ENCODE measurements at regions not wholly inside any gene's neighbourhood (a gene's known extent, or its start where the extent isn't known, plus 50 kb on each side); places are given as distances from the start of the nearest gene placed in this dataset.

DNA sequence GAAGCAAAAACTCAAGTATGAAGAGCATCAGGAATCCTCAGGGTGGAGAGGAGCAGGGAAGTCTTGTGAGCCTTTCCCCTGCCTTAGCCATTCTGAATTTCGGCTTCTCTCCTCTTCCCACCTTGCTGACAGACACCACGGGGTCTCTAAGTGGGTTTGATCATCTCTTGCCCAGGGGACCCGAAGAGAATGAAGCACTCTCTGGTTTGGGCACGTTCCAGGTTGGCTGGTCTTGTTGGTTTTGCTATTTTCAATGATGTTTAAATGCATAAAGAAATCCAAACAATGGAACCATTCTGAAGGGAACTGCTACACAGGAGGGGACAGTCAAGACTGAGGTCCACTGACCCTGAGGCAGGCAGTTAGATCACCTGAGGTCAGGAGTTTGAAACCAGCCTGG, 131.7 kb downstream of the PXDC1 start:
- DNase-seq (ENCODE audit: low spot score), result no peak
- no peak overlapping the region for H3K27ac ChIP-seq (ENCODE audit: low read depth, low read length, poor library complexity, severe bottlenecking)
- intact Hi-C loops (cut with micrococcal nuclease; ENCODE audit: unreplicated experiment), result no loop called here
- no peak for TF ChIP-seq EZH2 (IDR thresholded peaks at IDR 0.05; ENCODE audit: borderline replicate concordance, low read depth, low read length, poor library complexity, severe bottlenecking)
- TF ChIP-seq, protein P1, sequence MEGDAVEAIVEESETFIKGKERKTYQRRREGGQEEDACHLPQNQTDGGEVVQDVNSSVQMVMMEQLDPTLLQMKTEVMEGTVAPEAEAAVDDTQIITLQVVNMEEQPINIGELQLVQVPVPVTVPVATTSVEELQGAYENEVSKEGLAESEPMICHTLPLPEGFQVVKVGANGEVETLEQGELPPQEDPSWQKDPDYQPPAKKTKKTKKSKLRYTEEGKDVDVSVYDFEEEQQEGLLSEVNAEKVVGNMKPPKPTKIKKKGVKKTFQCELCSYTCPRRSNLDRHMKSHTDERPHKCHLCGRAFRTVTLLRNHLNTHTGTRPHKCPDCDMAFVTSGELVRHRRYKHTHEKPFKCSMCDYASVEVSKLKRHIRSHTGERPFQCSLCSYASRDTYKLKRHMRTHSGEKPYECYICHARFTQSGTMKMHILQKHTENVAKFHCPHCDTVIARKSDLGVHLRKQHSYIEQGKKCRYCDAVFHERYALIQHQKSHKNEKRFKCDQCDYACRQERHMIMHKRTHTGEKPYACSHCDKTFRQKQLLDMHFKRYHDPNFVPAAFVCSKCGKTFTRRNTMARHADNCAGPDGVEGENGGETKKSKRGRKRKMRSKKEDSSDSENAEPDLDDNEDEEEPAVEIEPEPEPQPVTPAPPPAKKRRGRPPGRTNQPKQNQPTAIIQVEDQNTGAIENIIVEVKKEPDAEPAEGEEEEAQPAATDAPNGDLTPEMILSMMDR (conservative IDR thresholded peaks at IDR 0.05; ENCODE audit: low read depth, low read length), result no peak
- H3K9me3 ChIP-seq (ENCODE audit: low read depth, low read length, poor library complexity, severe bottlenecking), result no peaks in the 10 kb centered on the region
- ChIA-PET CTCF (no interaction called here), POLR2A (ENCODE audit: low non-redundant PET) (no interaction called here)
- H3K4me3 ChIP-seq (ENCODE audit: low read depth, low read length, poor library complexity, severe bottlenecking), result no peak overlapping the region
- BruUV-seq (replicated peaks), result no TSS peak
- peaks cover 8% of the 10 kb centered on the region for H3K4me1 ChIP-seq (ENCODE audit: insufficient read depth, low read length, poor library complexity, severe bottlenecking)
- H3K36me3 ChIP-seq (ENCODE audit: insufficient read depth, low read length, poor library complexity, severe bottlenecking), result no peaks in the 10 kb centered on the region
- H3K27me3 ChIP-seq (replicated peaks; ENCODE audit: insufficient read depth, low read depth, low read length, poor library complexity), result no peaks in the 10 kb centered on the region

DNA sequence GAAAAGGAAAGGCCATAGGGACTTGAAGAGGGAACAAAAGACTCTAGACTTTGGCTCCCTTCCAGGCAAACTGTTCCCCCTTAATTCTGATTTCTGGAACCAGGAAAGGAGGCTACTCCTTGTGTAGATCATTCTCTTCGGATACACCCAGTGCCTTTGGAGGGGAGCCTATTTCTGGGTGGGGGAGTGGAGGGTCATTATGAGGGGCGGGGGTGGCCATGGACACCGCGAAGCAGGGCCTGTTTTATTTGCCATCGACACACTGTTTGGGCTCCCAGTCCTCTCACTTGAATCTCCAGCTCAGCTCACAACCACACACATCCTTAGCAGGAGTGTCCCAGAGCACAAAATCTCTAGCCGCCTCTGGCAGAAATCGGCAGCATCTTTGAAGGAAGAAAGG, 132.3 kb downstream of the PXDC1 start:
- Histone ChIP-seq H3K27ac (ENCODE audit: low read depth, low read length, poor library complexity, severe bottlenecking) (no peak overlapping the region), H3K4me3 (ENCODE audit: low read depth, low read length, poor library complexity, severe bottlenecking) (no peak overlapping the region), H3K36me3 (ENCODE audit: insufficient read depth, low read length, poor library complexity, severe bottlenecking) (no peaks in the 10 kb centered on the region), H3K9me3 (ENCODE audit: low read depth, low read length, poor library complexity, severe bottlenecking) (no peaks in the 10 kb centered on the region), H3K27me3 (replicated peaks; ENCODE audit: insufficient read depth, low read depth, low read length, poor library complexity) (no peaks in the 10 kb centered on the region), H3K4me1 (ENCODE audit: insufficient read depth, low read length, poor library complexity, severe bottlenecking) (peaks cover 2% of the 10 kb centered on the region)
- no TSS peak for BruUV-seq (replicated peaks)
- POLR2A ChIA-PET (ENCODE audit: low non-redundant PET), result no interaction called here
- DNase-seq (ENCODE audit: low spot score), result no peak
- CTCF ChIA-PET, result no interaction called here
- TF ChIP-seq, protein P1 (conservative IDR thresholded peaks at IDR 0.05; ENCODE audit: low read depth, low read length), result no peak
- intact Hi-C loops (cut with micrococcal nuclease; ENCODE audit: unreplicated experiment), result no loop called here

GRCh38 chr6:3618642-3619041, 132.9 kb downstream of the PXDC1 start:
- Histone ChIP-seq H3K27ac (ENCODE audit: low read depth, low read length, poor library complexity, severe bottlenecking) (no peak overlapping the region), H3K9me3 (ENCODE audit: low read depth, low read length, poor library complexity, severe bottlenecking) (no peaks in the 10 kb centered on the region), H3K4me1 (ENCODE audit: insufficient read depth, low read length, poor library complexity, severe bottlenecking) (no peaks in the 10 kb centered on the region), H3K27me3 (replicated peaks; ENCODE audit: insufficient read depth, low read depth, low read length, poor library complexity) (no peaks in the 10 kb centered on the region), H3K36me3 (ENCODE audit: insufficient read depth, low read length, poor library complexity, severe bottlenecking) (no peaks in the 10 kb centered on the region), H3K4me3 (ENCODE audit: low read depth, low read length, poor library complexity, severe bottlenecking) (no peak overlapping the region)
- POLR2A ChIA-PET (ENCODE audit: low non-redundant PET), result no interaction called here
- BruUV-seq (replicated peaks), result no TSS peak
- CTCF ChIA-PET, result no interaction called here
- intact Hi-C loops (cut with micrococcal nuclease; ENCODE audit: unreplicated experiment), result no loop called here
- no peak for DNase-seq (ENCODE audit: low spot score)
- TF ChIP-seq, protein P1 (conservative IDR thresholded peaks at IDR 0.05; ENCODE audit: low read depth, low read length), result no peak
- TF ChIP-seq EZH2 (IDR thresholded peaks at IDR 0.05; ENCODE audit: borderline replicate concordance, low read depth, low read length, poor library complexity, severe bottlenecking), result no peak
